Kidney (tissue), 13 donors: ENCODE measurements at regions not wholly inside any gene's neighbourhood (a gene's known extent, or its start where the extent isn't known, plus 50 kb on each side); places are given as distances from the start of the nearest gene placed in this dataset.

Experiments used
- DNase-seq, 5 donors: peaks; one replicate each; pipeline ENCODE4 v3.0.0-alpha.2; 2013 to 2020
- FAIRE-seq: peaks from 2 replicates; lab custom pipeline; 2012; peaks lifted over from hg19 to GRCh38; lab: Jason Lieb, UNC
- H3K27ac ChIP-seq, 2 donors: one replicate each; pipeline ENCODE4 v1.7.0; 2013; ENCODE audit warnings: low read depth in 2 of 2, low read length in 2 of 2, inconsistent platforms in 1 of 2
- H3K27me3 ChIP-seq: one replicate; pipeline ENCODE4 v1.7.1; 2013; ENCODE audit warnings: low read length, inconsistent platforms; ENCODE audit not compliant: control insufficient read depth, insufficient read depth
- H3K36me3 ChIP-seq, 3 donors: one replicate each; pipeline versions ENCODE4 v1.7.0 to v1.7.1; 2013; ENCODE audit warnings: low read length in 3 of 3, control low read depth in 1 of 3, inconsistent platforms in 1 of 3; ENCODE audit not compliant: insufficient read depth in 3 of 3, control insufficient read depth in 2 of 3
- H3K4me1 ChIP-seq, 3 donors: one replicate each; pipeline versions ENCODE4 v1.7.0 to v1.7.1; 2013; ENCODE audit warnings: low read length in 3 of 3, inconsistent platforms in 1 of 3, low read depth in 1 of 3; ENCODE audit not compliant: control insufficient read depth in 2 of 3, insufficient read depth in 2 of 3
- H3K4me3 ChIP-seq, 3 donors: one replicate each; pipeline versions ENCODE4 v1.7.0 to v1.8.1; 2013; ENCODE audit warnings: low read length in 3 of 3, control low read depth in 1 of 3, inconsistent platforms in 1 of 3
- H3K9ac ChIP-seq, 3 donors: one replicate each; pipeline versions ENCODE4 v1.7.0 to v1.7.1; 2013; ENCODE audit warnings: low read length in 3 of 3, control low read depth in 1 of 3, inconsistent platforms in 1 of 3
- H3K9me3 ChIP-seq, 3 donors: one replicate each; pipeline versions ENCODE4 v1.7.0 to v1.7.1; 2013; ENCODE audit warnings: low read length in 3 of 3, control low read depth in 1 of 3, inconsistent platforms in 1 of 3; ENCODE audit not compliant: control insufficient read depth in 2 of 3, insufficient read depth in 1 of 3
- intact Hi-C: fragments of 100-400 bp; cut with DNase I; formaldehyde crosslinking; loops from one replicate; pipeline ENCODE4 v1.11.1; 2022
- TF ChIP-seq, protein P1 (sequence below): IDR thresholded peaks from 3 replicates; pipeline ENCODE4 v1.5.1; 2012; ENCODE audit warnings: mild to moderate bottlenecking, moderate library complexity, borderline replicate concordance; ENCODE audit not compliant: insufficient read depth; ENCODE audit errors: extremely low read depth
- donor health status: control.
- donor health status: control.
- donor health status: control.
- donor health status: control.
- donor health status: control.
- donor health status: DM: yes; HTN: yes; CAD: no.
- donor health status: Normal renal cell carcinoma (clear cell type).

DNA sequence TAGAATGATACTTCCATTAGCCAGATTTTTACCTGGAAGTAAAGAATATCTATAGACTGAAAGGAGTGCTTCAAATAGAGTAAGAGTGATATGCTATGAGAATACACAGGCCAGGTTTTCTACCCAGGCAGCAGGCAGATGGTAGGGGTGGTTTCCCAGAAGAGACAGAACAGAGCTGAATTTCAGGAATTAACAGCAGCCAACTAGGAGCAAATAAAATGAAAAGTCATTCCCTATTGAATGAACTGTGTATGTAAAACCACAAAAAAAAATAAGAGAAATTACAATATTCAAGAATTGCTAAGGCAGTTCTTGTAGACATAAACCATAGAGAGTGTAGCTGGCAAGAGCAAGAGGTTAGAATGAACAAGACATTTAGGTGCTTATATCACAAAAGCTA is 336.8 kb downstream of the KCNJ3 start:
- Histone ChIP-seq H3K9ac (no peak overlapping the region), H3K36me3 (no peaks in the 10 kb centered on the region), H3K9me3 (no peaks in the 10 kb centered on the region), H3K4me1 (no peaks in the 10 kb centered on the region), H3K4me3 (no peak overlapping the region), H3K27ac (no peak overlapping the region), H3K27me3 (no peaks in the 10 kb centered on the region)
- no peak for DNase-seq
- TF ChIP-seq, protein P1, sequence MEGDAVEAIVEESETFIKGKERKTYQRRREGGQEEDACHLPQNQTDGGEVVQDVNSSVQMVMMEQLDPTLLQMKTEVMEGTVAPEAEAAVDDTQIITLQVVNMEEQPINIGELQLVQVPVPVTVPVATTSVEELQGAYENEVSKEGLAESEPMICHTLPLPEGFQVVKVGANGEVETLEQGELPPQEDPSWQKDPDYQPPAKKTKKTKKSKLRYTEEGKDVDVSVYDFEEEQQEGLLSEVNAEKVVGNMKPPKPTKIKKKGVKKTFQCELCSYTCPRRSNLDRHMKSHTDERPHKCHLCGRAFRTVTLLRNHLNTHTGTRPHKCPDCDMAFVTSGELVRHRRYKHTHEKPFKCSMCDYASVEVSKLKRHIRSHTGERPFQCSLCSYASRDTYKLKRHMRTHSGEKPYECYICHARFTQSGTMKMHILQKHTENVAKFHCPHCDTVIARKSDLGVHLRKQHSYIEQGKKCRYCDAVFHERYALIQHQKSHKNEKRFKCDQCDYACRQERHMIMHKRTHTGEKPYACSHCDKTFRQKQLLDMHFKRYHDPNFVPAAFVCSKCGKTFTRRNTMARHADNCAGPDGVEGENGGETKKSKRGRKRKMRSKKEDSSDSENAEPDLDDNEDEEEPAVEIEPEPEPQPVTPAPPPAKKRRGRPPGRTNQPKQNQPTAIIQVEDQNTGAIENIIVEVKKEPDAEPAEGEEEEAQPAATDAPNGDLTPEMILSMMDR = no peak
- FAIRE-seq = no peak
- intact Hi-C loops = no loop called here

DNA sequence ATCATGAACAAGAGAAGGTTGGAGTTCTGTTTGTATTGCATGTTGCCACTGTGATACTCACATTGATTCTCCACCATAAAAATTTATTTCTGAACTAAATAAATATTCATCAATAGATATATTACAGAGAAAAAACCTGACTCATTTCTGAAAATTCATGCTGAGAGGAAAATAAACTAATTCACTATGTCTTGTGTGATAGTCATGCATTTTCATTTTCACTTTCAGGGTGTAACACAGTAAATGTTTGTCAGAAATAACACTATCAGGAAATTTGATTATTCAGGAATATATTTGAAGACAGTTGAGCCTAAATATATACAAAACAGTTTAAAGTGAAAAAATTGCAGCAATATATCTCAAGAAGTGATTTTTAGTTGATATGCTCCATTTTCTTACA is 335.2 kb downstream of the KCNJ3 start:
- no peak for FAIRE-seq
- no peaks in the 10 kb centered on the region for H3K36me3 ChIP-seq
- no peak overlapping the region for H3K4me3 ChIP-seq
- no peaks in the 10 kb centered on the region for H3K27me3 ChIP-seq
- no peaks in the 10 kb centered on the region for H3K9me3 ChIP-seq
- DNase-seq = no peak
- intact Hi-C loops = no loop called here
- H3K27ac ChIP-seq = no peak overlapping the region
- H3K4me1 ChIP-seq = no peaks in the 10 kb centered on the region
- H3K9ac ChIP-seq = no peak overlapping the region
- TF ChIP-seq, protein P1 = no peak

DNA sequence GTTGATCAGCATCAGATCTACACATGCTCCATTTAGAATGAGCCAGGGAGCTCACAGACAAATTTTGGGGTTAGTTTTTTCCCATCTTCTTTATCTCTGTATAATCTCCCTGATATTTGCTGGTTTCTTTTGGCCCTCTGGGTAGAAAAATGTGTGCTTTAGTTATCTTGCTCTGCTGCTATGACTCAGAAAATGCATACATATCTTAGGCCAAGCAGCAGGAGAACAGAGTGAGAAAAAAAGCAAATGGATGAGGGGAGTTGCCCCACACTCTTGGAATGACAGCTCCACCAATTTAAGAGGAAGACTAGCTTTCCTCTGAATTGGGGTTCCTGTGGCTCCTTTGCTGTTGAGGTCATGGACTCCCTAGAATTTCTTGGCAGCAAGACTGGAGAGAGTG is 331.8 kb downstream of the KCNJ3 start:
- FAIRE-seq = no peak
- no peaks in the 10 kb centered on the region for H3K36me3 ChIP-seq
- intact Hi-C loops = no loop called here

More for the DNA sequence above, 331.8 kb downstream of the KCNJ3 start:
- H3K9me3 ChIP-seq = no peaks in the 10 kb centered on the region
- no peak overlapping the region for H3K9ac ChIP-seq
- no peak overlapping the region for H3K27ac ChIP-seq
- TF ChIP-seq, protein P1 = no peak
- H3K4me3 ChIP-seq = no peak overlapping the region
- no peaks in the 10 kb centered on the region for H3K4me1 ChIP-seq
- no peak for DNase-seq
- H3K27me3 ChIP-seq = no peaks in the 10 kb centered on the region
